ENCODE measurements at regions not wholly inside any gene's neighbourhood (a gene's known extent, or its start where the extent isn't known, plus 50 kb on each side); places are given as distances from the start of the nearest gene placed in this dataset.

GRCh38 chr10:33493497-33493896 is 159.0 kb upstream of the NRP1 start:
- ATAC-seq (ENCODE audit: low read depth) (no peak), DNase-seq (no peak)
- no peaks in the 10 kb centered on the region for H3K4me1 Mint-ChIP-seq
- no peaks in the 10 kb centered on the region for H3K27me3 Mint-ChIP-seq
- Histone ChIP-seq H3K4me2 (replicated peaks; ENCODE audit: low read depth, low read length, poor library complexity, severe bottlenecking) (no peak overlapping the region), H3K4me3 (ENCODE audit: control extremely low read depth in 1 of 5, extremely low read depth in 1 of 5, insufficient read depth in 1 of 5, low read depth in 2 of 5, low read length in 4 of 5) (no peak overlapping the region), H3K9ac (ENCODE audit: low read length) (no peak overlapping the region), H3K27me3 (replicated peaks in 1 of 4; ENCODE audit: control extremely low read depth in 1 of 4, control insufficient read depth in 3 of 4, insufficient read depth in 4 of 4, low read length in 3 of 4) (no peaks in the 10 kb centered on the region), H2AFZ (ENCODE audit: insufficient read depth, low read depth, low read length, poor library complexity, severe bottlenecking) (no peak overlapping the region), H3K36me3 (replicated peaks in 1 of 2; ENCODE audit: control extremely low read depth in 1 of 2, control insufficient read depth in 1 of 2, extremely low read depth in 1 of 2, insufficient read depth in 2 of 2, low read length in 1 of 2) (no peaks in the 10 kb centered on the region), H3K27ac (ENCODE audit: low read length in 2 of 2) (no peak overlapping the region), H4K20me1 (ENCODE audit: control insufficient read depth, insufficient read depth, low read length, poor library complexity, severe bottlenecking) (no peaks in the 10 kb centered on the region), H3K4me1 (ENCODE audit: control insufficient read depth in 2 of 2, insufficient read depth in 2 of 2, low read length in 2 of 2) (no peaks in the 10 kb centered on the region), H3K79me2 (ENCODE audit: control insufficient read depth, insufficient read depth, low read length) (no peaks in the 10 kb centered on the region), H3K9me3 (ENCODE audit: control extremely low read depth in 1 of 3, control insufficient read depth in 2 of 3, insufficient read depth in 1 of 3, low read length in 2 of 3) (no peaks in the 10 kb centered on the region)
- ChIA-PET CTCF (no interaction called here), POLR2A (no interaction called here)
- H3K9me3 Mint-ChIP-seq (ENCODE audit: insufficient read depth) = no peaks in the 10 kb centered on the region
- H3K4me3 Mint-ChIP-seq = no peak overlapping the region
- no CpG with 5 or more reads among the region's 3 CpGs for WGBS (ENCODE audit: insufficient coverage)
- no peak overlapping the region for H3K27ac Mint-ChIP-seq
- no peak for TF ChIP-seq EZH2 (IDR thresholded peaks at IDR 0.05; ENCODE audit: borderline replicate concordance, insufficient read depth, low read depth, low read length, poor library complexity, severe bottlenecking)
- intact Hi-C loops (cut with micrococcal nuclease) = no loop called here

- TF ChIP-seq CTCF (IDR thresholded peaks at IDR 0.05) (no peak), EZH2 (IDR thresholded peaks at IDR 0.05; ENCODE audit: borderline replicate concordance, insufficient read depth, low read depth, low read length, poor library complexity, severe bottlenecking) (no peak)
- no CpG with 5 or more reads among the region's 4 CpGs for WGBS (ENCODE audit: insufficient coverage)
- no peaks in the 10 kb centered on the region for H3K9me3 Mint-ChIP-seq (ENCODE audit: insufficient read depth)
- no peaks in the 10 kb centered on the region for H3K4me1 ChIP-seq (ENCODE audit: control insufficient read depth in 2 of 2, insufficient read depth in 2 of 2, low read length in 2 of 2)
- H3K27me3 ChIP-seq (replicated peaks in 1 of 4; ENCODE audit: control extremely low read depth in 1 of 4, control insufficient read depth in 3 of 4, insufficient read depth in 4 of 4, low read length in 3 of 4) = no peaks in the 10 kb centered on the region
- H3K27me3 Mint-ChIP-seq = no peaks in the 10 kb centered on the region
- H3K4me2 ChIP-seq (replicated peaks; ENCODE audit: low read depth, low read length, poor library complexity, severe bottlenecking) = no peak overlapping the region
- no peak overlapping the region for H3K9ac ChIP-seq (ENCODE audit: low read length)
- H2AFZ ChIP-seq (ENCODE audit: insufficient read depth, low read depth, low read length, poor library complexity, severe bottlenecking) = no peak overlapping the region
- H3K27ac ChIP-seq (ENCODE audit: low read length in 2 of 2) = no peak overlapping the region
- no peak overlapping the region for H3K27ac Mint-ChIP-seq
- H3K36me3 ChIP-seq (replicated peaks in 1 of 2; ENCODE audit: control extremely low read depth in 1 of 2, control insufficient read depth in 1 of 2, extremely low read depth in 1 of 2, insufficient read depth in 2 of 2, low read length in 1 of 2) = no peaks in the 10 kb centered on the region
- H3K4me3 ChIP-seq (ENCODE audit: control extremely low read depth in 1 of 5, extremely low read depth in 1 of 5, insufficient read depth in 1 of 5, low read depth in 2 of 5, low read length in 4 of 5) = no peak overlapping the region
- no peaks in the 10 kb centered on the region for H3K9me3 ChIP-seq (ENCODE audit: control extremely low read depth in 1 of 3, control insufficient read depth in 2 of 3, insufficient read depth in 1 of 3, low read length in 2 of 3)
- ATAC-seq (ENCODE audit: low read depth) (no peak), DNase-seq (no peak)
- H3K4me1 Mint-ChIP-seq = no peaks in the 10 kb centered on the region
- no peaks in the 10 kb centered on the region for H3K79me2 ChIP-seq (ENCODE audit: control insufficient read depth, insufficient read depth, low read length)
- CTCF ChIA-PET = no interaction called here
- H4K20me1 ChIP-seq (ENCODE audit: control insufficient read depth, insufficient read depth, low read length, poor library complexity, severe bottlenecking) = no peaks in the 10 kb centered on the region
- POLR2A ChIA-PET = no interaction called here
- no peak overlapping the region for H3K4me3 Mint-ChIP-seq
- intact Hi-C loops (cut with micrococcal nuclease) = no loop called here
Measured at GRCh38 chr10:33492701-33493345, 158.4 kb upstream of the NRP1 start.

All from B cell (primary cell).